Stomach (tissue), 8 donors: ENCODE measurements at regions not wholly inside any gene's neighbourhood (a gene's known extent, or its start where the extent isn't known, plus 50 kb on each side); places are given as distances from the start of the nearest gene placed in this dataset.

ENCODE experiments used
- DNase-seq, 2 donors: peaks; one replicate each; pipeline versions ENCODE4 v3.0.0 to v3.0.0-alpha.2; 2013 to 2019
- H3K27ac ChIP-seq, 5 donors: fragments of 200-600 bp in 4 of 5; sonication (generic) in 4 of 5; one replicate each; pipeline ENCODE4 v1.5.1; 2013 to 2019; ENCODE audit warnings: mild to moderate bottlenecking in 1 of 5, moderate library complexity in 1 of 5
- H3K27me3 ChIP-seq, 3 donors: fragments of 200-600 bp; sonication (generic); one replicate each; pipeline ENCODE4 v1.5.1; 2017 to 2019; ENCODE audit warnings: mixed run types in 1 of 3
- H3K36me3 ChIP-seq, 4 donors: fragments of 200-600 bp; sonication (generic); 1 replicate in 3 of 4; 2 replicates in 1 of 4; pipeline ENCODE4 v1.5.1; 2016 to 2019
- H3K4me1 ChIP-seq, 4 donors: fragments of 200-600 bp; sonication (generic); one replicate each; pipeline ENCODE4 v1.5.1; 2016 to 2019
- H3K4me3 ChIP-seq, 4 donors: fragments of 200-600 bp; sonication (generic) in 3 of 4; one replicate each; pipeline ENCODE4 v1.5.1; 2016 to 2019; ENCODE audit warnings: mild to moderate bottlenecking in 1 of 4
- H3K9me3 ChIP-seq, 4 donors: fragments of 200-600 bp; sonication (generic); one replicate each; pipeline ENCODE4 v1.5.1; 2016 to 2019
- CTCF ChIP-seq, 7 experiments: fragments of 450-650 bp in 4 of 7; fragments of 200-600 bp in 3 of 7; sonication (generic) in 3 of 7; IDR thresholded peaks; one replicate each; pipeline ENCODE4 v1.5.1; 2016 to 2019; ENCODE audit warnings: antibody characterized with exemption in 7 of 7, control low read depth in 2 of 7, mild to moderate bottlenecking in 1 of 7
- EP300 ChIP-seq: sonication (generic); formaldehyde crosslinking; IDR thresholded peaks from one replicate; pipeline ENCODE4 v1.6.1; 2017; ENCODE audit warnings: antibody characterized with exemption
- POLR2A ChIP-seq, 4 donors: fragments of 450-650 bp; IDR thresholded peaks; one replicate each; pipeline ENCODE4 v1.6.1; 2016; ENCODE audit warnings: antibody characterized with exemption in 4 of 4, control low read depth in 2 of 4, mild to moderate bottlenecking in 1 of 4, moderate library complexity in 1 of 4
- POLR2AphosphoS5 ChIP-seq, 3 donors: sonication (generic); formaldehyde crosslinking; IDR thresholded peaks; one replicate each; pipeline ENCODE4 v1.6.1; 2016; ENCODE audit warnings: antibody characterized with exemption in 3 of 3
- WGBS, 5 donors: extraction: QIAGEN DNeasy Blood & Tissue Kit in 3 of 5; methylation state at CpG; one replicate each; pipeline versions ENCODE4 v1.1.5 to v1.1.7; 2013 to 2018; 5-methylcytosine and 5-hydroxymethylcytosine counted together
- intact Hi-C: fragments of 100-400 bp; cut with DNase I; formaldehyde crosslinking; loops from one replicate; pipeline ENCODE4 v1.15.1; 2023; ENCODE audit warnings: low total_unique reads
- donor health status: healthy with polysubstance abuse.
- donor health status: Bipolar disorder and iron deficiency.
- donor health status: healthy.

DNA sequence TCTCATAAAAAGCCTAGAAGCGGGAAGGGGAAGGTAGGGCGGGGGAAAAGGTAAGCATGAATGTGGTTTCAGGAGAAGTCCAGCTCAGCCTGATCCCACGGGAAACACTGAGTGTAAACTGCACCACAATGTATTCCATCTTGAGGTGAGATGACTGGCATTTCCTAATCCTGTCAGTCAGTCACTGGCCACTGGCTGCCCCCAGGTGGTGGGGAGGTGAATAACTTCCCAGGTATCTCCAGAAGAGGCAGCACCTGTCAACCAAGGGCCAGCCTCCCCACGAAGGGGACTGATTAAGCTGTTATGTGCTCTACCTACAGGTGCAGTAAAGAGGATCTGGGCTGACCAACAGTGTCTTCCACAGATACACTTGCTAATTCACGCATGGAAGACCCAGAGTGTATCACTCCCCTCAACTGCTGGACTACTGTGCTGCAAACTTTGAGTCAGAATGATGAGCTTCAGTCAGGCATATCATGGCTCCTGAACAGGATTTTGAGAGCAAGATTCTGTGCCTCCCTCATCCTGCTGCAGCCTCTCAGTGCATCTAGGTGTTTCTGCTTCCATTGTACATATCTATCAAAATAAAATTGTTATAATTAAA, 108.5 kb upstream of the CCL2 start:
- Histone ChIP-seq H3K4me3 (no peak overlapping the region), H3K27me3 (peaks cover 0 to 27% (median 4%) of the 10 kb centered on the region in 3 donors), H3K27ac (no peak overlapping the region), H3K4me1 (no peaks in the 10 kb centered on the region), H3K36me3 (no peaks in the 10 kb centered on the region), H3K9me3 (no peaks in the 10 kb centered on the region)
- TF ChIP-seq CTCF (IDR thresholded peaks at IDR 0.05) (peak in 5 of 7 experiments; percentile 52 to 78 (median 61)), EP300 (no peak), POLR2AphosphoS5 (IDR thresholded peaks at IDR 0.05) (no peak), POLR2A (IDR thresholded peaks at IDR 0.05) (no peak)
- peak; percentile 74 to 77 for DNase-seq
- intact Hi-C loops, result loop anchor here (5.0 kb wide), 1 partner anchor 219 kb away; no protein-coding TSS in a partner anchor
- 22 to 33% (median 26%) methylated on average over 4 to 5 of the region's 5 CpGs for WGBS, 5 donors

DNA sequence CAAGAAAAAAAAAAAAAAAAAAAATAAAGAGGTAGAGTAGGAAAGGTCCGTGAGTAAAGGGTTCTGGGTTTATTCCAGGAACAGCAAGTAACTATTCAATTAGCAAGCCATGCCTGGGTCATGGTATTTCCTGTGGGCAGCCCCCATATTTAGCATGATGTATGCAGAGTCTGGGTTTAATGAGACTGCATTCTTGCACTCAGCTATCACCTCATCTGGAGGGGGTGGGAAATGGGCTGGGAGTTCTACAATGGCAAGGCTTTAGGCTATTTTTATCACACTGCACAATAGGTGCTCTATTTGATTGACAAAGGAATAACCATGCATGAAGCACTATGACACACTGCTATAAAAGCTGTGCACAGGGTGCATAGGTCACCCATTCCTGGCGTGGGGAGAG, 104.0 kb upstream of the CCL2 start:
- Histone ChIP-seq H3K27ac (no peak overlapping the region), H3K27me3 (peaks cover 0 to 55% (median 13%) of the 10 kb centered on the region in 3 donors), H3K36me3 (no peaks in the 10 kb centered on the region), H3K4me1 (peaks cover 0 to under 1% (median 0%) of the 10 kb centered on the region in 4 donors), H3K4me3 (no peak overlapping the region), H3K9me3 (no peaks in the 10 kb centered on the region)
- no peak for DNase-seq
- 42 to 58% (median 50%) methylated on average over 2 of the region's 2 CpGs for WGBS, 5 donors
- intact Hi-C loops, result no loop called here
- TF ChIP-seq POLR2AphosphoS5 (IDR thresholded peaks at IDR 0.05) (no peak), POLR2A (IDR thresholded peaks at IDR 0.05) (no peak), CTCF (IDR thresholded peaks at IDR 0.05) (no peak), EP300 (no peak)

DNA sequence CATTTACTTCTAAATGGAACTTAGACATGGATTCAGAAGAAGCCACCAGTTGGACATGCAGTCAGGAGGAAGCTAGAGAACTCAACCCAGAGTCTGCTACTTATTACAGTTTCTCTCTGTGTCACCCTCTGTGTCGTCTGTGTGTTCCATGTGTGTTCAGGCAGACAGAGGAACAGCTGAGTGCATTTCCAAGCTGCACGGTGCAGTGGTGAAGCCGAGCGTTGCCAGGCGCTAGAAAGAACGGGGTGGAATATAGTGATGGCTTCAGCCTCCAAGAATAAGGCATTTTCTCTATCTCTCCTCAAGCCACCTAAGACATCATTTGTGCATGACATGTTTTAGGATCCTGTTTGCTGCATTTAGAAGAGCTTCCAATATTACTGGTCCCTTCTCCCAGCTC, 101.1 kb upstream of the CCL2 start:
- H3K27me3 ChIP-seq, result peaks cover 10 to 62% (median 28%) of the 10 kb centered on the region in 3 donors
- TF ChIP-seq CTCF (IDR thresholded peaks at IDR 0.05), result no peak
- no peak for TF ChIP-seq EP300
- TF ChIP-seq POLR2A (IDR thresholded peaks at IDR 0.05), result no peak
- no peak for TF ChIP-seq POLR2AphosphoS5 (IDR thresholded peaks at IDR 0.05)
- no peak overlapping the region for H3K4me3 ChIP-seq
- no peaks in the 10 kb centered on the region for H3K36me3 ChIP-seq
- no peak overlapping the region for H3K27ac ChIP-seq
- DNase-seq, result no peak
- peaks cover 0 to 15% (median 7%) of the 10 kb centered on the region in 4 donors for H3K4me1 ChIP-seq
- WGBS, 5 donors, result 53 to 66% (median 65%) methylated on average over 6 of the region's 6 CpGs
- intact Hi-C loops, result no loop called here
- H3K9me3 ChIP-seq, result no peaks in the 10 kb centered on the region

GRCh38 chr17:34154961-34155730, 99.9 kb upstream of the CCL2 start:
- peaks cover 10 to 69% (median 28%) of the 10 kb centered on the region in 3 donors for H3K27me3 ChIP-seq
- 34 to 40% (median 38%) methylated on average over 23 of the region's 23 CpGs for WGBS, 5 donors
- intact Hi-C loops, result no loop called here

More at GRCh38 chr17:34154961-34155730, 99.9 kb upstream of the CCL2 start:
- peak in 1 of 2 donors; percentile 50 for DNase-seq
- TF ChIP-seq EP300, result no peak
- TF ChIP-seq POLR2AphosphoS5 (IDR thresholded peaks at IDR 0.05), result no peak
- no peak for TF ChIP-seq POLR2A (IDR thresholded peaks at IDR 0.05)
- no peak for TF ChIP-seq CTCF (IDR thresholded peaks at IDR 0.05)
- H3K27ac ChIP-seq, result no peak overlapping the region
- no peaks in the 10 kb centered on the region for H3K36me3 ChIP-seq
- H3K9me3 ChIP-seq, result no peaks in the 10 kb centered on the region
- peaks cover 0 to 15% (median 7%) of the 10 kb centered on the region in 4 donors for H3K4me1 ChIP-seq
- H3K4me3 ChIP-seq, result no peak overlapping the region
